HG03108 (cell line): ENCODE measurements at regions not wholly inside any gene's neighbourhood (a gene's known extent, or its start where the extent isn't known, plus 50 kb on each side); places are given as distances from the start of the nearest gene placed in this dataset.

Experiments
- ATAC-seq: cut with Tn5 transposase; IDR thresholded peaks from one replicate; pipeline ENCODE4 v1.9.1; 2021; ENCODE audit warnings: moderate library complexity; ENCODE audit not compliant: unreplicated experiment

- no peak for ATAC-seq
Observed at GRCh38 chr15:66900586-66901310, 164.7 kb upstream of the SMAD3 start.

DNA sequence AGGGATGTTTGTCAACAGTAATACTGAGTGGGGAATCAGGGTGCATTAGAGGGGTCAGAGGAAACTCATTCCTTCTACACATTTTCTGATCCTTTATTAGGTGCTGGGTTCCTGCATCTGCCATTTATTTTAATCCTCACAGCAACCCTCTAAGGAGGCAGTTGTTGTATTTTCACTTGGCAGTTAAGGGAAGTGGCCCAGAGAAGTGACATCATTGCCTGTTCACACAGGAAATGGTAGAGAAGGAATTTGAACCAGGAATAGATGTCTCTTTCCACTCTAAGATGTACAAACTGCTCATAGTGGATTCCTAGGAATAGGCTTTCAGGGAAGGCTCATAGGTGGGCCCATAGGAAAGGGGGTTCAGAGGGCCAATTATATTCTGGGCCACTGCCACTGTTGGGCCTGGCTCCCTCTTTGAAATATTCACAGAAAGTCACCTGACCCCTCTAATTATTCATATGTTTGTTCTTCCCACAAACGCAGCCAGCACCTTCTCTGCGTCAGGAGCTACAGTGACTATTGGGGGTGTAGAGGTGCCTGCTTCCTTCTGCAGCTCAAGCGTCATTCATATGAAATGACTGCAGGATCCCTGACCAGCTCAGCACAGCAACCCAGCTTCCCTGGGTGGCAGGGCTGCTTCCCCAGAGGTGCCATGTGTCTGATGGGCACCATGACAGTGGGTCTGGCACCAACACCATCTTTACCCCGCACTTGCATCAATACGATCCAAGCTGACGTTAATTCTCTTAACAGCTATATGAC, 163.9 kb upstream of the SMAD3 start:
- no peak for ATAC-seq

- ATAC-seq, result no peak
Observed at GRCh38 chr15:66905185-66905584, 160.2 kb upstream of the SMAD3 start.

GRCh38 chr15:66905954-66906353, 159.4 kb upstream of the SMAD3 start:
- ATAC-seq, result no peak

- no peak for ATAC-seq
Observed at GRCh38 chr15:66906668-66907614, 158.5 kb upstream of the SMAD3 start.

DNA sequence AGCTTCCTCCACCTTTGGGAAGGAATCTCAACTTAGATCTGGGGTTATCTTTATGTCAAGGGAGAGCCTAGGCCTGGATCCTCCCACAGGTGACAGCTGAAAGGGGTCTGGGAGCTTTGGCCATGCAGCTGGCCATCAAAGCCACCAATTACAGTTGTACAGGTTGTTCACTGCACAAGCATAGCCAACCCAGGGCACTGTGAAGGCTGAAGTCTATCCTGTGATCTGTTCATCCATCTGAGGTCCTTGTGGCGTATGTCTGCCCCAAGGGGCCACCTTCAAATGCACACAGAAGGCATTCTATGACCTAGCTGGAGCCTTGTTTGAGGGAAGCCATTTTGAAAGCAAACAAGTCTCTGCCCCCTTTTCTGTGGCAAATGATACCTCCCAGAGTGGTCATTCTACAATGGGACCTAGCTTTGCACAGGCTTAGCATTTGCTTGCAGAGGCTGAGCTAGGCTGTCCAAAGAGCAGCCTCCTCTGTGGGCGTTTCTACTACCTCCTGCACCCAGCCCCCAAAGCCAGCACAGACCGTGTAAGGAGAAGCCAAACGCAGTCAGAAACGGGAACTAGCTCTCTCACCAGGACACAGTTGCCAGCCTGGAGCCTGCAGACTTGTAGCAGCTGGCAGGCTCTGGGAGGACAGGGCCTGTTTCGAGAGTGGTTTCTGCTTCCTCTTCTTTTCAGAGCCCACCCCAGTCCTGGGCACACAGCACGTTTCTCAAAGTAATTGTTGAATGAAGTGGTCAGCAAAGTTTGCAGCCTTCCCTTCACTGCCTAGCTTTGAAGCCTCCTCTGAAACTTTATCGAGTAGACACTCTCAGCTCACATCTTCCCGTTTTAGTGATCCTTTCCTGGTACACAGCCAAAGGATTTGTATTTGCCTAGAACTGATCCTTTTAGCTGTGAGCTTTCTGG, 157.3 kb upstream of the SMAD3 start:
- ATAC-seq, result no peak

DNA sequence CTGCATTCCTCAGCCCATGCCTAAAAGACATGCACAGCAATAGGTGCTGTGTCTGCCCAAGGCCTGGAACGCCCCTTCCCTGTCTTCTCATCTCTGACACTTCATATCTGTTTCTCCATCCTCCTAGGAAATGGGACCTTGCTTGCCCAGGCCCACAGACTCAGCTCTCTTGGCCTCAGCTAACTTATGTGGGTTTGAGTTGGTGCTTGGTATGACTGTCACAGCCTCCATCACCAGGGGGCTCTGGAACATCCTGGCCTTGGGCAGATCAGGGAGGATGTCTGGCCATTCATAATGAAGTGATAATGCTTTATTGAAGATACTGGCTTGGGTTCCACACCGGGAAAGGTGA, 156.7 kb upstream of the SMAD3 start:
- ATAC-seq, result no peak

DNA sequence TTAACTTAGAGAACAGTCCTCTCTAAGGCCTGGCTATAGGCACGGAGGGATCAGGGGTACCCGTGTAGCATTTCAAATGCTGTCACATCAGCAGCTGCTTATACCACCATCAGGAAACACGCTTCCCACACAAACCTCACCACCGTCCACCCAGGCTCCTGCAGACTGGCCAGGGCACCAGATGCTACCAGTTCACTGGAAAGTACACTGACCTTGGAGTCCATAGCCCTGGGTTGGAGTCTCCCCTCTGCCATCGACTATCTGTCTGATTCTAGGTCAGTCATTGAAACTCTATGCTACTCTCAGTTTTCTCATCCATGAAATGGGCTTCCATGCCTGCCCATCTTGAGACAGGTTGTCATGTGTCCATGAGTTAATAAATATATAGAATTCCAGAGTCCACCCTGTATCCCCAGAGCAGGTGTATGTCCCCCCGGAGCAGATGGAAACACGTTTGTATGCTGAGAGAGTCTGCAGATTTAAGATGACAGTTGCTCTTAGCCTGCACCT, 156.0 kb upstream of the SMAD3 start:
- no peak for ATAC-seq

DNA sequence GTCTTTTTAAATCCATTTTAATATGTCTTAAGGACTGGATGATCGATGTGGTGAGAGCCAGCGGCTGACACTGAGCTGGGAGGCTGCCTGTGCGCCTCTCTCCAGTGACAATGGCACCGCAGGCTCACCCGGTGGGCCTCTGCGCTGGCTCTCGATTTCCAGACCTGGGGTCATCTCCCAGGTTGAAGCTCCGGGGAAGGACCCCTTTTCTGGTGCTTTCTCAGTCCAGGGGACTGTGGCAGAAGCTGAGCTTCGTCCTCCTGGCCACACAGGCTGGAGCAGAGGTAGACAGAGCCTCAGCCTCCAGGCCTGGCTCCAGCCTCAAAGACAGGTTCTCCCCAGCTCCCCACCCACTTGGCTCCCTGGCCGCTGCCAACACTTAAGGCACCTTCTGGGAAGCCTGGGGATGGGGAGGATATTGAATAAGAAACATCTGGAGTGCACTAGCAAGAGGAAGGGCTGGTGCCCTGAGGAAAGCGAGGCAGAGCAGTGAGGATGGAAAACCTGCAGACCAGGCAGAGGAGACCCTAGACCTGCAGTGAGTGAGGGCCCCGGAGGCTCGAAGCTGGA, 154.2 kb upstream of the SMAD3 start:
- ATAC-seq, result no peak

DNA sequence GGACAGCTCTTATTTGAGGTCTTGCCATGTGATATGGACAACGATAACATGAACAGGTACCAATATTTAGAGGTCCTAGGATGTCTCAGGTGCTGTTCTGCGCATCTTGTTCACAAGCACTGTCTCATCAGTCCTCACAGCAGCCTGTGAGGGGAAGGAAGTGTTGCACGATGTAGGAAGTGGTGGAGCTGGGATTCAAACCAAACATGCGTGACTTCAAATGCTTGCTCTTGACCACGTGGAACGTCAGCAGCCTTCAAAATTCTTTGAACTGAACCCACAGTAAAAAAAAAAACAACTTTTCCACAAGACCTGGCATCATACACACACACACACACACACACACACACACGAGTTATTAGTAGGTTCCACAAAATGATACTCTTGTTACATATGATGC, 153.4 kb upstream of the SMAD3 start:
- ATAC-seq, result no peak

DNA sequence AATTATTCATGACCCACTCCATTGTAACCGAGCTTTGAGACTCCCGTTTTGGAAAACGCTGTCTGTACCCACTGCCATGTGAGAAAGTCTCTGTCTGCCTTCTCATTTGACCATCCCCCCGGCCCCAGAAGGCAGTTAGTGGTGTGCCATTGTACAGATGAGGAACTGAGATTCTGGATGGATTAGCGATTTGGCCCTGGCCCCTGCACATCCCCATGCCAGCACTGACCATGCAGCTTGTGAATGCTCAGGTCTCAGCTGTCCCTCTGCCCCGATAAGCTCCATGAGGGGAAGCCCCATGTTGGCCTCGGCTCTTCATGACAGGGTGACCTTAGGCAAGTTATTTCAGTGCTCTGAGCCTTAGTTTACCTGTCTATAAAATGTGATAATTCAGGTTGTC, 153.0 kb upstream of the SMAD3 start:
- no peak for ATAC-seq

DNA sequence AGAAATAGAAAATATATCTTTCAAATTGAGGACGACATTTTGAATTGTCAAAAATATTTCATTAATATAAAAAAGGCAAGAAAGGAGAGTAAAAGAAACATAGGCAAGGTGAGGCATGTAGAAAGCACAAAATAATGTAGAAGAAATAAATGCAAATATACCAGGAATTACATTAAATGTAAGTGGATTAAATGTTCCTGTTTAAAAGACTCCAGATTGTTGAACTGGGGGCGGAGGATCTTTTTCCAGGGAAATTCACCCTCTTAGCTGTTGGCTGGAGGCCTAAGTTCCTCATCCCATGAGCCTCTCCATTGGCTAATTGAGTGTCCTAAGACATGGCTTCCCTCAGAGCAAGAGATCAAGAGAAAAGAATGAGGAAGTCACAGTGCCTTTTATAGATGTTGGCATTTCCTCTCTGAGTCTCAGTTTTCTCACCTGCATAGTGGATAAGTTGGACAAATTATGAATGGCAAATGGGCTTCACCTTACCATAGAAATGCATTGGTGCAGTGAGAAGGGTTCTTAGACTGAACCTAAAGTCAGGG, 147.4 kb upstream of the SMAD3 start:
- ATAC-seq, result no peak

- ATAC-seq, result no peak
Observed at GRCh38 chr15:66919421-66919820, 146.0 kb upstream of the SMAD3 start.

DNA sequence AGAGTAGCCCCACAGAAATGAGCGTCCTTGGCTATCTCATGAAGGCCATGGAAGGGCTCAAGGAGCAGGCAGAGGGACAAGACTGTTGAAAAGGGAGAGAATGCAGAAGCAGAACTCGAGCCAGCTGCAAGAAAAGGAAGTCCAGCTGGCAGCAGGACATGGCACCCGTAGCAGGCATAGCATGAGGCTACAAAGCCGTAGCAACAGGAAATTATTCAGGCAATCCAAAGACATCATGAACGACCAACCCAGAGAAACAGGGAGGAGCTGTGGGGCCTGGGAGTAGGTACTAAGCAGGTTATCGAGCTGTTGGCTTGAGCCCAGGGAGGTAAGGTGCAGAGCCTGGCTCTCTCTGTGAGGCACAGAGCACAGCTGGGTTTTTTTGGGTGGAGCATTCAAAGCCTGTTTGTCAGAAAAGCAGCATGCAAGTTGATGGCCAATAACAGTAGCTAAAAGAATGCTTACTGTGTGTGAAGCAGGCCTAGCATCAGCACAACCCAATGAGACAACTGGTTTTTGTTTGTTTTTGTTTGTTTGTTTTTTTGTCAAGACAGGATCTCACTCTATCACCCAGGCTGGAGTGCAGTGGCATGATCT, 144.0 kb upstream of the SMAD3 start:
- ATAC-seq, result no peak

DNA sequence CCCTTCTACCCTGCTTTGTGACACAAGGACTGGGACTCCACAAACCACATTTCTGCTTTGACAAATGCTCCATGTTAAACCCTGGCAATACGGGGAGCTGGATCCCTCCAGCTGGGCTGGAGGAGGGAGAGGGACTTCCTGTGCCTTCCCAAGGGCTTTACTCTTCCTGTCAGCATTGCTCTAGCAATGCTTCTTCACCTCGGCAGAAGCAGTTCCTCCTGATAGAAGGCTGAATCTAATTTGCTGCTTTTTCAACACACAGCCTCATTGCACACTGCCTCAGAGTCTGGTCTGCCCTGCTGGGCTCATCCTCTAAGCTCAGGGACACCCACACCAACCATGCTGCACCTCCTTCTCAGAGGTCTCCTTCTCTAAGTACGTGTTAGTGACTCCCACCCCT, 142.8 kb upstream of the SMAD3 start:
- no peak for ATAC-seq

- ATAC-seq, result no peak
Observed at GRCh38 chr15:66923438-66923881, 141.9 kb upstream of the SMAD3 start.

GRCh38 chr15:66924889-66925288, 140.5 kb upstream of the SMAD3 start:
- no peak for ATAC-seq

GRCh38 chr15:66925721-66926120, 139.7 kb upstream of the SMAD3 start:
- no peak for ATAC-seq
